Fibroblast of skin of abdomen (primary cell): ENCODE measurements at regions not wholly inside any gene's neighbourhood (a gene's known extent, or its start where the extent isn't known, plus 50 kb on each side); places are given as distances from the start of the nearest gene placed in this dataset.
"Not testable (repeated sequence)": the region's sequence is repeated elsewhere in the genome, so short reads cannot be mapped to it uniquely, and the experiment has no call there.

Experiments
- DNase-seq: peaks from one replicate; pipeline ENCODE4 v3.0.0-alpha.2; 2013

- DNase-seq = peak; percentile 38
These were observed 939.5 kb downstream of the SLC16A7 start for GRCh38 chr12:60535363-60535762.

- no peak for DNase-seq
These were observed 943.8 kb downstream of the SLC16A7 start for GRCh38 chr12:60539592-60539991.

GRCh38 chr12:60568914-60569313, 973.1 kb downstream of the SLC16A7 start:
- DNase-seq = no peak

GRCh38 chr12:60577607-60578006, 981.8 kb downstream of the SLC16A7 start:
- DNase-seq = no peak

GRCh38 chr12:60587664-60588063, 991.8 kb downstream of the SLC16A7 start:
- not testable (repeated sequence) for DNase-seq

- DNase-seq = no peak
These were observed 998.3 kb downstream of the SLC16A7 start for GRCh38 chr12:60594035-60594711.

- DNase-seq = no peak
These were observed 1006.8 kb downstream of the SLC16A7 start for GRCh38 chr12:60602601-60603000.

- not testable (repeated sequence) for DNase-seq
These were observed 1007.6 kb downstream of the SLC16A7 start for GRCh38 chr12:60603475-60603874.

- no peak for DNase-seq
These were observed 1020.6 kb downstream of the SLC16A7 start for GRCh38 chr12:60616400-60616799.

- no peak for DNase-seq
These were observed 1035.0 kb downstream of the SLC16A7 start for GRCh38 chr12:60630796-60631195.

- DNase-seq = no peak
These were observed 1048.2 kb downstream of the SLC16A7 start for GRCh38 chr12:60644076-60644475.

- no peak for DNase-seq
These were observed 1071.1 kb downstream of the SLC16A7 start for GRCh38 chr12:60666895-60667294.

GRCh38 chr12:60672949-60673348, 1077.1 kb downstream of the SLC16A7 start:
- no peak for DNase-seq

- DNase-seq = no peak
These were observed 1089.3 kb downstream of the SLC16A7 start for GRCh38 chr12:60684988-60685655.

GRCh38 chr12:60689137-60689536, 1093.3 kb downstream of the SLC16A7 start:
- no peak for DNase-seq

- DNase-seq = no peak
These were observed 1097.3 kb downstream of the SLC16A7 start for GRCh38 chr12:60693019-60693626.

GRCh38 chr12:60704171-60704914, 1108.5 kb downstream of the SLC16A7 start:
- DNase-seq = no peak

GRCh38 chr12:60710246-60710645, 1114.4 kb downstream of the SLC16A7 start:
- no peak for DNase-seq

GRCh38 chr12:60714141-60714900, 1118.5 kb downstream of the SLC16A7 start:
- DNase-seq = no peak

GRCh38 chr12:60724475-60724874, 1128.6 kb downstream of the SLC16A7 start:
- no peak for DNase-seq

- no peak for DNase-seq
These were observed 1129.2 kb downstream of the SLC16A7 start for GRCh38 chr12:60724984-60725383.

GRCh38 chr12:60752589-60752988, 1156.8 kb downstream of the SLC16A7 start:
- no peak for DNase-seq
